HG03103 (cell line): ENCODE measurements at regions not wholly inside any gene's neighbourhood (a gene's known extent, or its start where the extent isn't known, plus 50 kb on each side); places are given as distances from the start of the nearest gene placed in this dataset.
"Not testable (repeated sequence)": the region's sequence is repeated elsewhere in the genome, so short reads cannot be mapped to it uniquely, and the experiment has no call there.

Source experiments
- ATAC-seq: cut with Tn5 transposase; IDR thresholded peaks from one replicate; pipeline ENCODE4 v1.9.1; 2021; ENCODE audit warnings: low read depth; ENCODE audit not compliant: unreplicated experiment

- ATAC-seq = no peak
Observed at GRCh38 chr11:82085493-82085892, 648.2 kb downstream of the FAM181B start.

GRCh38 chr11:82082976-82083375, 650.7 kb downstream of the FAM181B start:
- ATAC-seq = no peak

GRCh38 chr11:82080160-82080559, 653.5 kb downstream of the FAM181B start:
- no peak for ATAC-seq

GRCh38 chr11:82076126-82076525, 657.5 kb downstream of the FAM181B start:
- no peak for ATAC-seq

GRCh38 chr11:82059505-82059904, 674.2 kb downstream of the FAM181B start:
- ATAC-seq = no peak

GRCh38 chr11:82056450-82056849, 677.2 kb downstream of the FAM181B start:
- ATAC-seq = no peak

GRCh38 chr11:82049199-82049598, 684.5 kb downstream of the FAM181B start:
- no peak for ATAC-seq

- ATAC-seq = no peak
Observed at GRCh38 chr11:82047200-82047599, 686.5 kb downstream of the FAM181B start.

- ATAC-seq = no peak
Observed at GRCh38 chr11:82046778-82047177, 686.9 kb downstream of the FAM181B start.

- ATAC-seq = no peak
Observed at GRCh38 chr11:82045748-82046457, 687.8 kb downstream of the FAM181B start.

GRCh38 chr11:82043316-82043715, 690.3 kb downstream of the FAM181B start:
- ATAC-seq = no peak

GRCh38 chr11:82041764-82042163, 691.9 kb downstream of the FAM181B start:
- ATAC-seq = no peak

GRCh38 chr11:82038154-82038553, 695.5 kb downstream of the FAM181B start:
- ATAC-seq = no peak

- no peak for ATAC-seq
Observed at GRCh38 chr11:82034527-82034926, 699.1 kb downstream of the FAM181B start.

GRCh38 chr11:82027335-82027734, 706.3 kb downstream of the FAM181B start:
- ATAC-seq = not testable (repeated sequence)

GRCh38 chr11:82024760-82025159, 708.9 kb downstream of the FAM181B start:
- no peak for ATAC-seq

- no peak for ATAC-seq
Observed at GRCh38 chr11:82012276-82012675, 721.4 kb downstream of the FAM181B start.

- ATAC-seq = no peak
Observed at GRCh38 chr11:82009133-82009532, 724.5 kb downstream of the FAM181B start.

GRCh38 chr11:82007521-82007920, 726.1 kb downstream of the FAM181B start:
- ATAC-seq = no peak

- ATAC-seq = no peak
Observed at GRCh38 chr11:82004537-82005213, 729.0 kb downstream of the FAM181B start.

- ATAC-seq = no peak
Observed at GRCh38 chr11:82003671-82004515, 729.8 kb downstream of the FAM181B start.
